Loucy (cell line): ENCODE measurements at regions not wholly inside any gene's neighbourhood (a gene's known extent, or its start where the extent isn't known, plus 50 kb on each side); places are given as distances from the start of the nearest gene placed in this dataset.

Experiments
- H2AFZ ChIP-seq: fragments of 200-600 bp; sonication (generic); 2 replicates; pipeline ENCODE4 v1.6.0; 2016; ENCODE audit warnings: antibody characterized with exemption, mild to moderate bottlenecking, low read length, moderate library complexity
- H3F3A ChIP-seq: fragments of 200-600 bp; 2 replicates; pipeline ENCODE4 v1.6.0; 2016; ENCODE audit warnings: antibody characterized with exemption, low read depth, mild to moderate bottlenecking
- H3K27me3 ChIP-seq: fragments of 200-600 bp; sonication (generic); 2 replicates; pipeline ENCODE4 v1.6.1; 2014; ENCODE audit warnings: low read length, mild to moderate bottlenecking; ENCODE audit not compliant: insufficient read depth, poor library complexity, severe bottlenecking
- H3K36me3 ChIP-seq: fragments of 200-600 bp; sonication (generic); 2 replicates; pipeline ENCODE4 v1.6.1; 2016; ENCODE audit warnings: low read length; ENCODE audit not compliant: insufficient read depth
- H3K4me1 ChIP-seq: fragments of 200-600 bp; sonication (generic); 2 replicates; pipeline ENCODE4 v1.5.1; 2014; ENCODE audit warnings: low read length, mild to moderate bottlenecking; ENCODE audit not compliant: insufficient read depth, poor library complexity, severe bottlenecking
- H3K4me2 ChIP-seq: fragments of 200-600 bp; sonication (generic); 2 replicates; pipeline ENCODE4 v1.6.0; 2014; ENCODE audit warnings: antibody characterized with exemption, low read length, low read depth, mild to moderate bottlenecking; ENCODE audit not compliant: poor library complexity, severe bottlenecking
- H3K4me3 ChIP-seq: fragments of 200-600 bp; sonication (generic); 2 replicates; pipeline ENCODE4 v1.5.1; 2014; ENCODE audit warnings: low read length, mild to moderate bottlenecking, mixed read lengths; ENCODE audit not compliant: poor library complexity, severe bottlenecking
- H3K79me2 ChIP-seq: fragments of 200-600 bp; sonication (generic); 2 replicates; pipeline ENCODE4 v1.6.1; 2014; ENCODE audit warnings: low read length; ENCODE audit not compliant: insufficient read depth
- H3K9ac ChIP-seq: fragments of 200-600 bp; sonication (generic); 2 replicates; pipeline ENCODE4 v1.6.0; 2014; ENCODE audit warnings: mild to moderate bottlenecking, low read depth, low read length, moderate library complexity; ENCODE audit not compliant: poor library complexity, severe bottlenecking
- H3K9me2 ChIP-seq: fragments of 200-600 bp; sonication (generic); replicated peaks from 2 replicates; pipeline ENCODE4 v1.6.1; 2016; ENCODE audit warnings: low read depth, low read length, mixed read lengths
- H3K9me3 ChIP-seq: fragments of 200-600 bp; sonication (generic); 2 replicates; pipeline ENCODE4 v1.6.1; 2014; ENCODE audit warnings: mild to moderate bottlenecking, antibody characterized with exemption, low read length, low read depth; ENCODE audit not compliant: insufficient read depth
- H4K20me1 ChIP-seq: fragments of 200-600 bp; sonication (generic); 2 replicates; pipeline ENCODE4 v1.6.0; 2014; ENCODE audit warnings: antibody characterized with exemption, low read length, mild to moderate bottlenecking; ENCODE audit not compliant: insufficient read depth, poor library complexity, severe bottlenecking
- CTCF ChIP-seq: fragments of 200-600 bp; sonication (generic); conservative IDR thresholded peaks from 2 replicates; pipeline ENCODE4 v1.5.1; 2014; ENCODE audit warnings: mild to moderate bottlenecking, antibody characterized with exemption, low read length
- EZH2phosphoT487 ChIP-seq: fragments of 200-600 bp; IDR thresholded peaks from 2 replicates; pipeline ENCODE4 v1.6.1; 2018; ENCODE audit warnings: antibody characterized with exemption, mild to moderate bottlenecking, moderate library complexity, borderline replicate concordance

- Histone ChIP-seq H3K36me3 (no peaks in the 10 kb centered on the region), H3K27me3 (no peaks in the 10 kb centered on the region), H3K4me1 (peaks cover 9% of the 10 kb centered on the region), H4K20me1 (no peaks in the 10 kb centered on the region), H3K9ac (no peak overlapping the region), H3K9me3 (no peaks in the 10 kb centered on the region), H2AFZ (no peak overlapping the region), H3F3A (peaks cover 4% of the 10 kb centered on the region; the same call in 1 of the 2 replicates), H3K79me2 (no peaks in the 10 kb centered on the region), H3K4me2 (no peak overlapping the region), H3K9me2 (no peaks in the 10 kb centered on the region), H3K4me3 (no peak overlapping the region)
- TF ChIP-seq EZH2phosphoT487, result no peak
Measured at GRCh38 chr3:103166890-103167289, 732.1 kb downstream of the ZPLD1 start.

- Histone ChIP-seq H3K9me3 (no peaks in the 10 kb centered on the region), H3K4me3 (no peak overlapping the region), H3K4me1 (peaks cover 9% of the 10 kb centered on the region), H3K36me3 (no peaks in the 10 kb centered on the region), H3K27me3 (no peaks in the 10 kb centered on the region), H3K79me2 (no peaks in the 10 kb centered on the region), H3K9me2 (no peaks in the 10 kb centered on the region), H4K20me1 (no peaks in the 10 kb centered on the region), H2AFZ (no peak overlapping the region), H3K9ac (no peak overlapping the region), H3K4me2 (no peak overlapping the region), H3F3A (peaks cover 4% of the 10 kb centered on the region; the same call in 1 of the 2 replicates)
- TF ChIP-seq CTCF (no peak), EZH2phosphoT487 (no peak)
Measured at GRCh38 chr3:103167850-103168249, 733.0 kb downstream of the ZPLD1 start.

- Histone ChIP-seq H3K9me2 (no peaks in the 10 kb centered on the region), H4K20me1 (no peaks in the 10 kb centered on the region), H3K4me3 (peak overlapping the region; percentile 13), H3K9me3 (no peaks in the 10 kb centered on the region), H3K36me3 (no peaks in the 10 kb centered on the region), H3K27me3 (no peaks in the 10 kb centered on the region), H3K4me2 (peak overlapping the region; percentile 41), H3K79me2 (no peaks in the 10 kb centered on the region), H3K9ac (no peak overlapping the region), H3F3A (peaks cover 4% of the 10 kb centered on the region; the same call in 1 of the 2 replicates), H3K4me1 (peaks cover 12% of the 10 kb centered on the region), H2AFZ (no peak overlapping the region)
- TF ChIP-seq CTCF (no peak), EZH2phosphoT487 (no peak)
Measured at GRCh38 chr3:103169289-103169688, 734.5 kb downstream of the ZPLD1 start.

- Histone ChIP-seq H3K36me3 (no peaks in the 10 kb centered on the region), H4K20me1 (no peaks in the 10 kb centered on the region), H3K9me3 (no peaks in the 10 kb centered on the region), H3K4me1 (peaks cover 12% of the 10 kb centered on the region), H2AFZ (no peak overlapping the region), H3K9ac (no peak overlapping the region), H3K9me2 (no peaks in the 10 kb centered on the region), H3K27me3 (no peaks in the 10 kb centered on the region), H3K4me3 (no peak overlapping the region), H3F3A (peaks cover 4% of the 10 kb centered on the region; the same call in 1 of the 2 replicates), H3K79me2 (no peaks in the 10 kb centered on the region), H3K4me2 (no peak overlapping the region)
- TF ChIP-seq EZH2phosphoT487 (no peak), CTCF (no peak)
Measured at GRCh38 chr3:103170651-103171050, 735.8 kb downstream of the ZPLD1 start.
